A172 (cell line): ENCODE measurements at regions not wholly inside any gene's neighbourhood (a gene's known extent, or its start where the extent isn't known, plus 50 kb on each side); places are given as distances from the start of the nearest gene placed in this dataset.
"Not testable (repeated sequence)": the region's sequence is repeated elsewhere in the genome, so short reads cannot be mapped to it uniquely, and the experiment has no call there.

Source experiments
- DNase-seq: peaks from one replicate; pipeline ENCODE4 v3.0.0-alpha.2; 2015; ENCODE audit warnings: low spot score

DNA sequence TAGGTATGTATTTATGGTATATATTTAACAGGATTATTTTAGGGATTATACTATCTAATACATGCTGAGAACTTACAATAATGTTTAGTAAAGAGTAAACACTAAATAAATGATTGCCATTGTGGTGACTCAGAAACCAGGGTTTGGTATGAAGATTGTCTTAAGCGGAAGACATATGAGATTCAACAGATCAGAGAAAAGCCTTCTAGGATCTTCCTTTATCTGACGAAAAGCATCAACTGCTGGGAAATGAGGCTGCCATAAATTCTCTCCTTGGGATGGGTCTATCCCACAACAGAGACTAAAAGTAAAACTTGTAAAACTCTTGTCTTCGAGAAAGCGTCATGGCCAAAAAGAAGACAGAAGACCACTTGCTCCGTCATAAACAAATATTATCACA is 1352.2 kb upstream of the EPHA6 start:
- DNase-seq = no peak

DNA sequence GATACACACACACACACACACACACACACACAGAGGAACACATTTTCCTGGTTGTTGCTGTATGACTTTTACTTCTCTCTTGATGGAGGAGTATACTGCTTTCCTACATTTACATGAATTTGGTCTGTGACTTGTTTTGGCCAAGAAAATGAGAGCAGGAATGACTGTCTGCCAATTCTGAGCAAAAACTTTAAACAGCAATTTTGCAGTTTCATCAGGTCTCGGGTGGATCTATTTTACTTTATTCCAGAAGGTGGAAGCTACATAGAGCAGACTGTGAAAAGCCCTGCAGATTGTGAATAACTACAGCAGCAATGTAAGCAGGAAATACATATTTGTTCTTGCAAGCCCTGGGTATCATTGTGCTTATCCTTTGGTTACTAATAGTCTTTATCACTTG is 1350.0 kb upstream of the EPHA6 start:
- no peak for DNase-seq

DNA sequence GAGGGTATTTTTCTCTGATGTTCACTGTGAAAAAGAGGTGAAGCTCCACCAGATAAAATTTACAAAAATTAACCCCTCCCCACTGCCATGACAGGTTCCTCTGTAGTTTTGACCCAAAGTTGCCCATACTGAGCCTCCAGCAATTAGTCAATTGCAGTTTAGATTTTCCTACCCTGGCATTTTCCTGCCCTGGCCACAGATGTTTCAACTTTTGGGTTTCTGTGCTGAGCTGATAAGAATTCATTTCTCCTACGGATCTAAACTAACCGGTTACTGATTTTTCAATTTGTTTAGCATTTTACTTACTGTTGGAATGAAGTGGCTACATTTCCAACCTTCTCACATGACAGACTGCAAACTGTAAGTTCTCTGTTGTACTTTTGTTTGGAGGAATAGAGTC is 1346.1 kb upstream of the EPHA6 start:
- no peak for DNase-seq

DNA sequence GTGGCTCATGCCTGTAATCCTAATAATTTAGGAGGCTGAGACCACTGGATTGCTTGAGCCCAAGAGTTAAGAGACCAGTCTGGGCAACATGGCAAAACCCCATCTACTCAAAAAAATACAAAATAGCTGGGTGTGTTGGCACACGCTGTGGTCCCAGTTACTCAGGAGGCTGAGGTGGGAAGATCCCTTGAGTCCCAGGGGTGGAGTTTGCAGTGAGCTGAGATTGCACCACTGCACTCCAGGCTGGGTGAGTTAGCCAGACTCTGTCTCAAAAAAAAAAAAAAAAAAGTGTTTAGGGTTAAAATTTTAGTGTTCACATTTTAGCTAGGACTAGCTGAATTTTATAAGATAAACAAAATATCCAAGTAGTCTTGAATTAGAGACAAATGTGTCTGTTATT is 1340.1 kb upstream of the EPHA6 start:
- DNase-seq = no peak

DNA sequence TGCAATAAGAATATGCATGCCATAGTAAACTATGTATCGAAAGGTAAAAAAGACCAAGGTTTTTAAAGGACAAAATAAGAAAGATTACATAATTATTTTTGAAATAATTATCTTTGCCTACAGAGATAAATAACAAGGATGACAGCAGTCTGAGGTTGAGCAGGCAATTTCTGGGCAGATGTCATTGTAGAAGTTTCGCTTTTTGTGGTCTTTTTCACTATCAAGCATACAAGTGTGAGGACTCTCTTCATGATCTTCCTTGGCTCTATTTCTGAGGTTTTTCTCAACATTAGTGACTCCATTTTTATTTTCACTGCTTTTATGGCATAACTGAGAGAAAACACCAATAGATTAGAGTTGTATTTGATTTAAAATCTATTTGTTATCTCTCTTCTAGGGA is 1337.9 kb upstream of the EPHA6 start:
- DNase-seq = no peak

DNA sequence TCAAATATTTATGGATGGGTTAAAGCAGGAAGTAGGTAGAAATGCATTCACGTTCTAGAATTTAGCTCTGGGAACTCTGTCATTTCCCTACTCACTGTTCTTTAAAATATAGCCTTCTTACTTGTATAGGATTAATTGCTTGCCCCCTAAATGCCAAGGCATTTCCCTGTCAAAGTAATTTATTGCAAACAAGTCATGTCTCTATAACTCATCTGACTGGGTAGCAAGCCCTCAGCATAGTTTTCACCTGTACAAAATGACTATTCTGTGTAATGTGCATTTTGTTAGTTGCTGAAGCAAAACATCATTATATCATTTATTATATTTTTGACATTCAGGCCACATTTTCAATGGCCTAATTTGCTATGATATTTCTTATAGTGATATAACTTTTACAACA is 1308.2 kb upstream of the EPHA6 start:
- no peak for DNase-seq

DNA sequence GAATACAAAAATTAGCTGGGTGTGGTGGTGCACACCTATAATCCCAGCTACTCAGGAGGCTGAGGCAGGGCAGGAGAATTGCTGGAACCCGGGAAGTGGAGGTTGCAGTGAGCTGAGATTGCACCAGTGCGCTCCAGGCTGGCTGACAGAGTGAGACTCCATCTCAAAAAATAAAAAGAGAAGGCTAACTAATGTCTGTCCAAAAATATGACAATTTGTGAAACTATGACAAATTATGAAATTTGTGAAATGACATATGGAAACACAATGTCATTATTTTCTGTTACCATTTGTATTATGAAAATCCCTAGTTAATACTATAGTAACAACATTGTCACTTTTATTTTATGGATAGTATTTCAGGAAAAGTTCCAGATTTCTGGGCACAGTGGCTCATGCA is 1306.3 kb upstream of the EPHA6 start:
- no peak for DNase-seq

DNA sequence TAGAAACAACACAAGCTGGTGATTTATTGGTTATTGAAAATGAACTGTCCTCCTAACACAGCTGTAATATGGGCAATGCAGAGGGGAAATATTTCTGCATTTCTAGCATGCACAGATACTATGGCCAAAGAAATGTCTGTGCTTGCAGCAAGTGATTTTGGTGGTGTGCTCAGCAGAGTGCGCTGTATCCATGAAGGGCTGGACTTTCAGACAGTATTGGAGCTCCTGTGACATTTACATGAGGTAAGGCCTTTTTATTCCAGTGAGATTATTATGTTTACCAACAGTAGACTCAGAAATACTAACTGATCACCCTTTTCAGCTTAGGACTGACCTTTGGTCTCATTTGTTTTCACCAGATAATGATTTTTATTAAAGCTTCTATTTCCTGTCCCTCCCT is 1302.6 kb upstream of the EPHA6 start:
- DNase-seq = no peak

DNA sequence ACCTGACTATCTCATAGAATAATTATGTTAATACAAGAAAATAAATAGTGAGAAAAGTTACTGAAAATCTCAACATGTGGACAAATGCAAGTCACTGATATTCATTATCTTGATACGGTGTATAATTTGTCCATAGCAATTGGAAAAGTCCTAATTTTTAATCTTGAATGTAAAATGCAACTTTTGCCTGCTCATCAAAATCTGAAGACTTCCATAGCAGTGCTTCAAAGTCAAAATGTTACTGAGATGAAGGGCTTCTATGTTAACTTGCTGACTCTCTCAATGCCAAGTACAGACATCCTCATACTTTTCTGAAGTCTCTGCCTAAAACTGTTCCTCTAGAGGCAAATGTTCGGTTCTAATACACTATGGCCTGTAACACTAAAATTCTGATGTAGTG is 1300.1 kb upstream of the EPHA6 start:
- DNase-seq = no peak

DNA sequence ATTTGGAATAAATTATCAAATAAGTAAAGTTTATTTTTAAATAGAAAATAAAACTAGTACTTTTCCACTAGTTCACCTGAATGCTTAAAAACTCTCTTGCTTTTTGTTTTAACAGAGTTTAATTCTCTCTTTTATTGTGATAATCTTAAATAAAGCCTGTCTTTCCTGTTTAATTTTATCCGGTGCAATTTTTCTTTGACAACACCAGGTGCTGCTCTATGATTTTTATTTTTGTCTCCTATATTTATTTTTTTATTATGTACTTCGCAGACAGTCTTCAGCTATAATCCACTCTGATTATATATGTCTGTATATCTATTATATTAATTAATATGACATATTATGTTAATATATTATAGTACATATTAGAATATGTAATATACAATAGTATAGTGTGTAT is 1293.0 kb upstream of the EPHA6 start:
- no peak for DNase-seq

DNA sequence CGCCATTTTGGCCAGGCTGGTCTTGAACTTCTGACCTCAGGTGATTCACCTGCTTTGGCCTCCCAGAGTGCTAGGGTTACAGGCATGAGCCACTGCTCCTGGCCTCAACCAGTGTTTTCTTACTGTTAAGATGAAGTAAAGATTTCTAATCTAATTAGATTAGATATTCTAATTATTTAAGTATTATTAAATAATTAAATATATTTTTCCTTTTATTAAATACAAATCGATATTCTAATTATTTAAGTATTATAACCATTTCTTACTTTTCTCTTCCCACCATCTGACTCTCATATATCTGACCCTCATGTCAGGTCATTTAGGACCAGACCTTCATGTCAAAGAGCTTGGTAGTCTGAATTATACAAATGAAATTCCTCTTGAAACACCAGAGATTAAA is 1291.9 kb upstream of the EPHA6 start:
- DNase-seq = no peak

DNA sequence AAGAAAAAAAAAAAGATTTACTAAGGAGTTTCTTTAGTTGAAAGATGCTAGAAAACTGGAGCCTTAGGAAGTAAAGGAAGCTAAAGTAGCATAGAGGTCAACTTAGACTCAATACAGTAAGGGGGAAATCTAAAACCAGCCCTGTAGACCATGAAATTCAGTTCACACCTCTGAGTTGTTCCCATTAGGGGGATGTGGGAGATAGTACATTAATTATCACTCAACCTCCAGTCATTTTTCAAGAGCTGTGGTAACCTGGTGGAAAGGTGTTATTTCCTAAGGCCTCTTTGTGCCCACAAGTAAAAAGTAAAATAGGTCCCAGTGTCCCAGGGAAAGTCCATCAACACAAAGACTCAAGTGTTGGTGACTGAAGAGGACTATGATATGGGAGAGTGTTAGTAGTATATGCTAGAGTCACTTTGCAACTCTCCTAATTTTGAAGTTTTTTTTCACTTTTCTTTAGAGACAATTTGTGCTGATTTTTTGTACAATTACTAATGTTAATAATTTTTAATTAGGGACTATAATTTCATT is 1274.4 kb upstream of the EPHA6 start:
- DNase-seq = no peak

DNA sequence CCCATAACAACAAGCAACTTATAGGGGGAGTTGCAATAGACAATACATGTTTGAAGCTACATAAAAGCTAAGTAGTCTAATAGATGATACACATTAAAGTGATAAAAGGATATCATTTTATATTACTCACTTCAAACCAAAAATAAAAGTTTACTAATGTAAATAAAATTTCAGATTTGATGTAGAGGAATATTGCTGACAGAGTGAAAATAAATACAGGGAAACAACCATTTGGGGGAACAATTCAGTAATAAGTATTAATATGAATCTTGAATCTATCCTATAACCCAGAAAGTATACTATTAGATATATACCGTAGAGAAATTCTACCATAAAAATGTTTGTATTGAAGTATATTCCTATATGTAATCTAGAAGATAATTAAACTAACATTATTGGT is 1248.9 kb upstream of the EPHA6 start:
- DNase-seq = no peak

DNA sequence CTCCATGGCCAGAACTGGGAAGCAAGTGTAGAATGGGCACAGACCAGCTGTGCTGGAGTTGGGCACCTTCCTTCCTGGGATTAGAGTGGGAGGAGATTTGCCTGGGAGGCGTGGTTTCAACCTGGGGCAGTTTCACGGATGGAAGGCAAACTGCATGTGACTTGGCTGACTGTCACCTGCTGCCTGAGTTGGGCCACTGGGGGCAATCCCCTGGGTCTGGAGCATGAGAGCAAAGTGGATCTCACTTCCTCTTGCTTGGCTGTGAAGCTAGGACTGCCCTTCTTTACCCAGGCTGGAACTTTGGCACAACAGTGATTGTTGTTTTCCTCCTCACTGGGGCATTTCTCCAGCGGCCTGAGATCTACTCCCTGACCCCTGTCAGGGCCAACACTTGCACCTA is 1247.0 kb upstream of the EPHA6 start:
- DNase-seq = no peak

DNA sequence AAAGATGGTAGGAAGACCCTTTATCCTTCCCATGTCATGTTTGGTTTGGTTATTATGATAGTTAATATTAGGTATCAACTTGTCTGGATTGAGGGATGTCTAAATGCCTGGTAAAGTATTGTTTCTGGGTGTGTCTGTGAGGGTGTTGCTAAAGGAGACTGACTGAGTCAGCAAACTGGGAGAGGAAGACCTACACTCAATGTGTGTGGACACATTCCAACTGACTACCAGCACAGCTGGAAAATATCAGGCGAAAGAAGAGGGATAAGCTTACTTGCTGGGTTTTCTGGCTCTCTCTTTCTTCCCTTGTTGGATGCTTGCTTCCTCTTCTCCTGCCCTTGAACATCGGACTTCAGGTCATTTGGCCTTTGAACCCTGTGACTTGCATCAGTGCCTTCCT is 1227.6 kb upstream of the EPHA6 start:
- no peak for DNase-seq

DNA sequence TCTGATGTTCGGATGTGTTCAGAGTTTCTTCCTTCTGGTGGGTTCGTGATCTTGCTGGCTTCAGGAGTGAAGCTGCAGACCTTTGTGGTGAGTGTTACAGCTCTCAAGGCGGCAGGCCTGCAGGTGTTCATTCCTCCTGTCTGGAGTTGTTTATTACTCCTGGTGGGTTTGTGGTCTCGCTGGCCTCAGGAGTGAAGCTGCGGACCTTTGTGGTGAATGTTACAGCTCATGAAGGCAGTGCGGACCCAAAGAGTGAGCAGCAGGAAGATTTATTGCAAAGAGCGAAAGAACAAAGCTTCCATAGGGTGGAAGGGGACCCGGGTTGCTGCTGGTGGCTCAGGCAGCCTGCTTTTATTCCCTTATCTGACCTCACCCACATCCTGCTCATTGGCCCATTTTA is 1226.8 kb upstream of the EPHA6 start:
- not testable (repeated sequence) for DNase-seq

DNA sequence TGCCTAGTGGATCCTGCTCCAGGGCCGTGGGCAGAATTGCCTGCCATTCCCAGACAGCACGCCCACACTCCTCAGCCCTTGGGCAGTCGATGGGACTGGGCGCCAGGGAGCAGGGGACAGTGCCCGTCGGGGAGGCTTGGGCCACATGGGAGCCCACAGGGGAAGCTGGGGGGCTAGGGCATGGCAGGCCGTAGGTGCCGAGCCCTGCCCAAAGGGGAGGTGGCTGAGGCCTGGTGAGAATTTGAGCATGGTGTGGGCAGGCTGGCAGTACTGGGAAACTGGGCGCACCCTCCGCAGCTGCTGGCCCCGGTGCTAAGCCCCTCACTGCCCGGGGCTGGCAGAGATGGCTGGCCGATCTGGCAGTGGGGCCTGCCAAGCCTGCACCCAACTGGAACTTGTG is 1225.9 kb upstream of the EPHA6 start:
- no peak for DNase-seq

DNA sequence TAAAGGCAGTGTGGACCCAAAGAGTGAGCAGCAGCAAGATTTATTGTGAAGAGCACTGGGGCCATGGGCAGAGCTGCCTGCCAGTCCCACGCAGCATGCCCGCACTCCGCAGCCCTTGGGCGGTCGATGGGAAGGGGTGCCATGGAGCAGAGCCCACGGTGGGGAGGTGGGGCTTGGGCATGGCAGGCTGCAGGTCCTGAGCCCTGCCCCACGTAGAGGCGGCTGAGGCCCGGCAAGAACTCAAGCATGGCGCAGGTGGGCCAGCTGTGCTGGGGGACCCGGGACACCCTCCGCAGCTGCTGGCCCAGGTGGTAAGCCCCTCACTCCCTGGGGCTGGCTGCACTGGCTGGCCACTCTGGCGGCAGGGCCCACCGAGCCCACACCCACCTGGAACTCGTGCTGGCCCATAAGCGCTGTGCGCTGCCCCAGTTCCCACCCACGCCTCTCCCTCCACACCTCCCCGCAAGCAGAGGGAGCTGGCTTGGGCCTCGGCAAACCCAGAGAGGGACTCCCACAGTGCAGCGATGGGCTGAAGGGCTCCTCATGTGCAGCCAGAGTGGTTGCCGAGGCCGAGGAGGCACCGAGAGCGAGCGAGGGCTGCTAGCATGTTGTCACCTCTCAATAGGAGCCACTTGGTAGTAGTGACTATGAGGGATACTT is 1218.8 kb upstream of the EPHA6 start:
- DNase-seq = no peak

DNA sequence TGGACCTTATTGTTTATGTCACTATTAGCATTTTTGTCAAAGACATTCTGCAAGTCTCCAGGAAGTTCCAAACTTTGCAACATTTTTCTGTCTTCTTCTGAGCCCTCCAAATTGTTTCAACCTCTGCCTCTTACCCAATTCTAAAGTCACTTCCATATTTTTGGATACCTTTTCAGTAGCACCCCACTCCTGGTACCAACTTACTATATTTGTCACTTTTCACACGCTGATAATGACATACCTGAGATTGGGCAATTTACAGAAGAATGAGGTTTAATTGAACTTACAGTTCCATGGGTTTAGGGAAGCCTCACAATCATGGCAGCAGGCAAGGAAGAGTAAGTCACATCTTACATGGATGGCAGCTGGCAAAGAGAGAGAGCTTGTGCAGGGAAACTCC is 1206.5 kb upstream of the EPHA6 start:
- no peak for DNase-seq

DNA sequence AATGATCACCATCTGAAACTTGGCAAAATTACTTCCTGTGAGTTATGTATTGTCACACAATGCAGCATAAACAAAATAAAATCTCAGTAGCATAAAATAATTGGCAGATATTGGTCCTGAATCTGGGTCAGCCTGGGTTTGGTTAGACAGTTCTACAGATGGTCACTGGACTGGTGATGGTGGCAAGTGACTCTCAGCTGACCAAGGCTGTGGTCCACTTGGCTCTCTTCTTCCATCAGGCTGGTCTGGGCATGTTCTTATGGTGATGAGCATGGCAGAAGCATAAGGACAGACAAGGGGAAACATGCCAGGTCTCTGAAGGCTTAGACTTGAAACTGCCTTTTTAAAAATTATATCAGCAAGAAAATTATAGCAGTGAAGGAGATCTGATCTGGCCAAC is 1205.0 kb upstream of the EPHA6 start:
- DNase-seq = no peak

DNA sequence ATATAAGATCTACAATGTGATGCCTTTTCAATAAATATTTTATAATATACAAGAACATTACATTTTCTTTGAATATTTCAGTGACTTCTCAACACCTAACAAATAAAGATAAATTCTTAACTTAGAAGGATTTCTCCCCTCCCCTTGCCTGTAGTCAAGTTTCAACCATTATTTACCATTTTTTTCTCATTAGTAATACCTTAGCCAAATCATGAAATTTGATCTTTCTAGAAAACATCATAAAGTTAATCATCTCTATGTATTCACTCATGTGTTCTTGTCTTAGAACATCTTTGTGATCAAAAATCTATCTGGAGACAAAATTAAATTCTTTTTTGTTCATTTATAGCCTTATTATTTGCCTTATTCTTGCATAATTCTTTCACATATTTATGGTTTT is 1201.8 kb upstream of the EPHA6 start:
- no peak for DNase-seq

DNA sequence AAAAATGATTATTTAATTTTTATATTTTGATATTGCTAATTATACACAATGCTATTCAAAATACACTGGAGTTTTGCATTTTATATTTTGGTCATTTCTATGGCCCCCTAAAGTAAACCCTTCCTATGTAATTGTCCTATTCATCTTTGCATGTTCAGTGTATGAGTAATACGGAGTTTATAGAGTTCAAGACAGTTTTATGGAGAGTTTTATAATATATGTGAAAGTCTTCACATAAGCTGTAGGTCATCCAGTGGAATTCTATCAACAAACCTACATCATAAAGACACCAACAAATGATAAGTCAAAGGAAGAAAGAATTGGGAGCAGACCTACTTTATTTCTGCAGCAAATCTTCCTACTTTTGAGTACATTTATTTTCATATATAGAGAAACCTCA is 1200.4 kb upstream of the EPHA6 start:
- no peak for DNase-seq

DNA sequence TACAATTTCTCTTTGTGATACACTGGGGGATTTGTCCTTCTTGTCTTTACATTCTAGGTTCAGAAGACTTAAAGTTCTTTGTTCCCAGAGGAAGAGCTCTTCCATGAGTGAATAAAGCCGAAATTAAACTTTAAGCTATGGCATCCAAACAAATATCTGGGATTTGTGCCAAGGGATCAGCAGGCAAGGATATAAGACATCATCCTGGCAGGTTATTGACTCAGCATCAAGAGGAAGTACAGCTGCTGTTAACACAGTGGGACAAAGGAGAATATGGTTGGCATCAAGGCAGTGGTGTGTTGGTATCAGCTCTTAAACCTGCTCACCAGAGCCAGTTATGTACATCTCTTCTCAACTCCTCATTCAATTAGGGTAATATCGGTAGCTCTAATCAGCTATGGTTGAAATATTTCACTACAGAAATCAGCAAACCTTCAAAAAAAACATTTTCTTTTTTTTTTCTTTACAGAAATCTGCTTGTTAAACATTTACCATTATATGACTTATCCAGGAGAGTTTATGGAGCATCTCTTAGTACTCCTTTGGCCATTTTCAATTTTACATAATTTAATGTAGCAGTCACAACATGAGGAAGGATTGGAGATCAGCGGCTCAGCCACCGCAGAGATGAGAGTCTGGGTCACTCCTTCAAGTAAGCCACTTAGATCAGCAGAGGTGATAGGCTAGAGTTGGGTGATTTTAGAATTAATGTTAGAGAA is 1198.6 kb upstream of the EPHA6 start:
- DNase-seq = peak; percentile 2

DNA sequence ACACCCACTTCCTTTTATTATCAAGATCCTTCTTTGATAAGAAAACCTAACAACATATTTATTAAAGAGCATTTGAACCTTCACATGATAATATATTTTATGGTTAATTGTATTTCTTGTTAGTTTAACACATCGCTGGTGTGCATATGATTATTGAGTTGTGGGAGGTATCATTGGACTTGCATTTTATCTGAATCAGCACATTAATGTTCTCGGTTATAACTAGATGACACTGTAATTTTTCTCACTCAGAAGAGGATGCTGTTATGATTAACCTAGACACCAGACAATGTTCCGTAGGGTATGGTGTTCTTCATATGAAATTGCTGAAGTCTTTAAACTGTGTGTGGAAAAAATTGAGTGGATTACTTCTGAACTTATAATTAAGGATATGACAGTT is 1188.3 kb upstream of the EPHA6 start:
- no peak for DNase-seq
